Tibial nerve (tissue), 4 donors: ENCODE measurements at regions not wholly inside any gene's neighbourhood (a gene's known extent, or its start where the extent isn't known, plus 50 kb on each side); places are given as distances from the start of the nearest gene placed in this dataset.

Experiments used
- CTCF ChIP-seq, 5 experiments: fragments of 200-600 bp in 3 of 5; fragments of 450-650 bp in 2 of 5; sonication (generic) in 3 of 5; IDR thresholded peaks; one replicate each; pipeline ENCODE4 v1.5.1; 2016 to 2019; ENCODE audit warnings: antibody characterized with exemption in 5 of 5, mild to moderate bottlenecking in 3 of 5, moderate library complexity in 2 of 5
- EP300 ChIP-seq, 2 donors: sonication (generic); formaldehyde crosslinking; IDR thresholded peaks; one replicate each; pipeline ENCODE4 v1.6.1; 2017; ENCODE audit warnings: antibody characterized with exemption in 2 of 2, mild to moderate bottlenecking in 1 of 2
- POLR2A ChIP-seq, 2 donors: fragments of 450-650 bp; IDR thresholded peaks; one replicate each; pipeline ENCODE4 v1.6.1; 2017; ENCODE audit warnings: antibody characterized with exemption in 2 of 2, mild to moderate bottlenecking in 2 of 2, moderate library complexity in 2 of 2

GRCh38 chr21:20545454-20545853 is 452.8 kb upstream of the NCAM2 start:
- TF ChIP-seq EP300 (IDR thresholded peaks at IDR 0.05) (no peak), CTCF (IDR thresholded peaks at IDR 0.05) (no peak), POLR2A (IDR thresholded peaks at IDR 0.05) (no peak)
